ENCODE measurements at regions not wholly inside any gene's neighbourhood (a gene's known extent, or its start where the extent isn't known, plus 50 kb on each side); places are given as distances from the start of the nearest gene placed in this dataset.

GRCh38 chr19:13600802-13601201 is 94.5 kb upstream of the CACNA1A start:
- Mint-ChIP-seq H3K27ac (no peak overlapping the region), H3K9me3 (no peaks in the 10 kb centered on the region), H3K27me3 (ENCODE audit: insufficient read depth, low read depth, poor library complexity) (peaks cover 6% of the 10 kb centered on the region), H3K36me3 (ENCODE audit: low read depth) (no peaks in the 10 kb centered on the region), H3K4me3 (no peak overlapping the region), H3K4me1 (peaks cover 14% of the 10 kb centered on the region)
- Histone ChIP-seq H3K4me2 (no peak overlapping the region), H3K79me2 (replicated peaks; ENCODE audit: insufficient read depth) (no peaks in the 10 kb centered on the region), H3K9me2 (ENCODE audit: insufficient read depth) (no peaks in the 10 kb centered on the region), H3K27ac (ENCODE audit: low read depth) (no peak overlapping the region), H3F3A (replicated peaks; ENCODE audit: low read depth) (0 out of 2 replicates have a peak, but pooled peaks cover 4% of the 10 kb centered on the region), H3K36me3 (ENCODE audit: insufficient read depth) (no peaks in the 10 kb centered on the region), H3K4me3 (no peak overlapping the region), H4K20me1 (replicated peaks; ENCODE audit: insufficient read depth) (no peaks in the 10 kb centered on the region), H2AFZ (no peak overlapping the region), H3K4me1 (ENCODE audit: insufficient read depth) (peaks cover 9% of the 10 kb centered on the region), H3K27me3 (ENCODE audit: insufficient read depth) (no peaks in the 10 kb centered on the region)
- TF ChIP-seq, protein P1, sequence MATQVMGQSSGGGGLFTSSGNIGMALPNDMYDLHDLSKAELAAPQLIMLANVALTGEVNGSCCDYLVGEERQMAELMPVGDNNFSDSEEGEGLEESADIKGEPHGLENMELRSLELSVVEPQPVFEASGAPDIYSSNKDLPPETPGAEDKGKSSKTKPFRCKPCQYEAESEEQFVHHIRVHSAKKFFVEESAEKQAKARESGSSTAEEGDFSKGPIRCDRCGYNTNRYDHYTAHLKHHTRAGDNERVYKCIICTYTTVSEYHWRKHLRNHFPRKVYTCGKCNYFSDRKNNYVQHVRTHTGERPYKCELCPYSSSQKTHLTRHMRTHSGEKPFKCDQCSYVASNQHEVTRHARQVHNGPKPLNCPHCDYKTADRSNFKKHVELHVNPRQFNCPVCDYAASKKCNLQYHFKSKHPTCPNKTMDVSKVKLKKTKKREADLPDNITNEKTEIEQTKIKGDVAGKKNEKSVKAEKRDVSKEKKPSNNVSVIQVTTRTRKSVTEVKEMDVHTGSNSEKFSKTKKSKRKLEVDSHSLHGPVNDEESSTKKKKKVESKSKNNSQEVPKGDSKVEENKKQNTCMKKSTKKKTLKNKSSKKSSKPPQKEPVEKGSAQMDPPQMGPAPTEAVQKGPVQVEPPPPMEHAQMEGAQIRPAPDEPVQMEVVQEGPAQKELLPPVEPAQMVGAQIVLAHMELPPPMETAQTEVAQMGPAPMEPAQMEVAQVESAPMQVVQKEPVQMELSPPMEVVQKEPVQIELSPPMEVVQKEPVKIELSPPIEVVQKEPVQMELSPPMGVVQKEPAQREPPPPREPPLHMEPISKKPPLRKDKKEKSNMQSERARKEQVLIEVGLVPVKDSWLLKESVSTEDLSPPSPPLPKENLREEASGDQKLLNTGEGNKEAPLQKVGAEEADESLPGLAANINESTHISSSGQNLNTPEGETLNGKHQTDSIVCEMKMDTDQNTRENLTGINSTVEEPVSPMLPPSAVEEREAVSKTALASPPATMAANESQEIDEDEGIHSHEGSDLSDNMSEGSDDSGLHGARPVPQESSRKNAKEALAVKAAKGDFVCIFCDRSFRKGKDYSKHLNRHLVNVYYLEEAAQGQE (IDR thresholded peaks at IDR 0.05; ENCODE audit: unreplicated experiment) = no peak
- TF ChIP-seq ZNF331 (CRISPR knock-in tag; IDR thresholded peaks at IDR 0.05; ENCODE audit: low read depth) (no peak), STAT1 (IDR thresholded peaks at IDR 0.05; ENCODE audit: unreplicated experiment) (no peak), CTCF (conservative IDR thresholded peaks at IDR 0.05; ENCODE audit: low read depth in 2 of 2) (no peak), CREB1 (CRISPR knock-in tag; IDR thresholded peaks at IDR 0.05; ENCODE audit: low read depth) (no peak), JUNB (IDR thresholded peaks at IDR 0.05; ENCODE audit: unreplicated experiment) (no peak), NANOG (IDR thresholded peaks at IDR 0.05; ENCODE audit: borderline replicate concordance) (no peak), POLR2AphosphoS5 (IDR thresholded peaks at IDR 0.05; ENCODE audit: low read depth) (no peak), EZH2 (IDR thresholded peaks at IDR 0.05; ENCODE audit: low read depth, unreplicated experiment) (no peak), ZNF114 (CRISPR knock-in tag; IDR thresholded peaks at IDR 0.05) (no peak)
- ATAC-seq (no peak), DNase-seq (ENCODE audit: low spot score) (no peak)

- no peak; the same call in 2 of the 3 replicates for ATAC-seq
- TF ChIP-seq, protein P2, sequence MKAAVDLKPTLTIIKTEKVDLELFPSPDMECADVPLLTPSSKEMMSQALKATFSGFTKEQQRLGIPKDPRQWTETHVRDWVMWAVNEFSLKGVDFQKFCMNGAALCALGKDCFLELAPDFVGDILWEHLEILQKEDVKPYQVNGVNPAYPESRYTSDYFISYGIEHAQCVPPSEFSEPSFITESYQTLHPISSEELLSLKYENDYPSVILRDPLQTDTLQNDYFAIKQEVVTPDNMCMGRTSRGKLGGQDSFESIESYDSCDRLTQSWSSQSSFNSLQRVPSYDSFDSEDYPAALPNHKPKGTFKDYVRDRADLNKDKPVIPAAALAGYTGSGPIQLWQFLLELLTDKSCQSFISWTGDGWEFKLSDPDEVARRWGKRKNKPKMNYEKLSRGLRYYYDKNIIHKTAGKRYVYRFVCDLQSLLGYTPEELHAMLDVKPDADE (IDR thresholded peaks at IDR 0.05) = no peak
- no peak for TF ChIP-seq EZH2phosphoT487 (IDR thresholded peaks at IDR 0.05; ENCODE audit: unreplicated experiment)
- TF ChIP-seq EZH2 (IDR thresholded peaks at IDR 0.05; ENCODE audit: low read depth, unreplicated experiment) = no peak
These were observed 93.8 kb upstream of the CACNA1A start for GRCh38 chr19:13600091-13600490.

More at GRCh38 chr19:13600091-13600490, 93.8 kb upstream of the CACNA1A start:
- H3K79me2 ChIP-seq (replicated peaks; ENCODE audit: insufficient read depth) = no peaks in the 10 kb centered on the region
- H2AFZ ChIP-seq = peak overlapping the region; percentile 69
- H3K4me1 Mint-ChIP-seq = peaks cover 9% of the 10 kb centered on the region
- peaks cover 9% of the 10 kb centered on the region for H3K4me1 ChIP-seq (ENCODE audit: insufficient read depth)
- H3K27ac Mint-ChIP-seq = no peak overlapping the region
- peaks cover 6% of the 10 kb centered on the region for H3K27me3 Mint-ChIP-seq (ENCODE audit: insufficient read depth, low read depth, poor library complexity)
- H3F3A ChIP-seq (replicated peaks; ENCODE audit: low read depth) = 0 out of 2 replicates have a peak, but pooled peaks cover 4% of the 10 kb centered on the region
- no peaks in the 10 kb centered on the region for H4K20me1 ChIP-seq (replicated peaks; ENCODE audit: insufficient read depth)
- no peak for DNase-seq (ENCODE audit: low spot score)
- H3K9me2 ChIP-seq (ENCODE audit: insufficient read depth) = no peaks in the 10 kb centered on the region
- no peaks in the 10 kb centered on the region for H3K36me3 ChIP-seq (ENCODE audit: insufficient read depth)
- H3K27me3 ChIP-seq (ENCODE audit: insufficient read depth) = no peaks in the 10 kb centered on the region
- no peak overlapping the region for H3K27ac ChIP-seq (ENCODE audit: low read depth)
- H3K4me3 Mint-ChIP-seq = no peak overlapping the region
- H3K36me3 Mint-ChIP-seq (ENCODE audit: low read depth) = no peaks in the 10 kb centered on the region
- H3K9me3 Mint-ChIP-seq = no peaks in the 10 kb centered on the region
- H3K4me3 ChIP-seq = no peak overlapping the region
- no peak overlapping the region for H3K4me2 ChIP-seq

Data from GM23338 (cell line).